ENCODE measurements at regions not wholly inside any gene's neighbourhood (a gene's known extent, or its start where the extent isn't known, plus 50 kb on each side); places are given as distances from the start of the nearest gene placed in this dataset.
"Not testable (repeated sequence)": the region's sequence is repeated elsewhere in the genome, so short reads cannot be mapped to it uniquely, and the experiment has no call there.

DNA sequence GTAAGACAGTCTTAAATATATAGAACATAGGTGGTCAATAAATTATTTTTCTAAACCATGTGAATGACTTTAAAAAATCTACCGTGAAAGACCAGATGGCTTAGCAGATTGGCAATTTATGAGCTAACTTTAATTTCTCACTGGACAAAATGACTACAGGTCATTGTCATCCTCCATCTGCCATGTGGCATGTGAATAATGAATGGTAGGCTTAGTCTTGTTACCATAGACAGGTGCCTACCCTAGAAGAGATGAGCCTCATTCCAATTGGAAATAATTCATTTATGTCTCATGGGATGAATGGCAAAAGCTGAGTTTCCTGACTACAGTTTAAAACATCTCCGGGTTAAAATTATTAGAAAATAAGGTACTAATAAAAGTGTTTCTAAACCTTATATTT is 1043.3 kb downstream of the FAT4 start:
- DNase-seq (ENCODE audit: low spot score): no peak

GRCh38 chr4:126361287-126361686 is 1046.5 kb downstream of the FAT4 start:
- DNase-seq (ENCODE audit: low spot score): no peak

DNA sequence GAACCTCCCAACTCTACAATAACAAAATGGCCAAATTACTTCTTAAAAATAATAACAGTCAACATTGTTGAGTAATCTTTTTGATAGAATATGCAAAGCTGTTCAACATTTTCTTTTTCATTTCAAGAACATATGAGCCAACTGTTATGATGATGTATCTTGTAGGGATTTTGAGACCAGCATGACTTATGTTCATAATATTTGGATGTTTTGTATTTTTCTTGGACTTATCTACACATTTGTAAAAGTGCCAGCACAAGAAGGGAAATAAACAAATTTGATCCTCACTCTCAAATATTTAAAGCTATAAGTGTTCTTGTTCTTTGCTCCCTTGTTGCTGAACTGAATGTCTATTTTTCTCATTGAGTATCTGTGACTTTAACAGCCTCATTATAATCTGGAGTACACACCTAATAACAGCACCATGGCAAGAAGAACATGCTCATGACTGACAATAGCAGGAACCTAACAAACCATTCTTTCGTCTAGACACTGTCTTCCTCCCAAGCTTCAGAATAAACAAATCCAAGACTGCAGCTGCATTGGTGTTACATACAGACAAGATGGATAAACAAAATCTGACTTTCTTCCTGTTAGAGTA is 1049.7 kb downstream of the FAT4 start:
- no peak for DNase-seq (ENCODE audit: low spot score)

DNA sequence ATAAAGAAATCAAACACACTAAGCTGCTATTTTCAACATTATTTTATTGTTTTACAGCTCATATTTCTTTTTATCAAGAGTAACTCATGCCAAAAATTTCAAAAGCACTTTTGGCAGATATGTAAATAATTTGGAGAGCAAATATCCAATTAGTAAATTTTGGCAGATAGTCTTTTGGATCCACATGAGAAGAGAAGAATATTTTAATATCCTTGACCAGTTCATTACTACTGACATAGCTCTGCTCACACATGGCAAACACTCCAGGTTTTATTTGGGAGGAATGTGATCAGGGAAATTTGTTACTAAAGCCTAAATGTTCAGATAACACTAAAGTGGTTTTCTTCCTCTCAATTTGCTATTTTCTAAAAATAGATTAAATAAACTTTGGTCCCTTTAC is 1054.3 kb downstream of the FAT4 start:
- no peak for DNase-seq (ENCODE audit: low spot score)

- DNase-seq (ENCODE audit: low spot score): no peak
Measured at GRCh38 chr4:126372634-126373033, 1057.9 kb downstream of the FAT4 start.

- no peak for DNase-seq (ENCODE audit: low spot score)
Measured at GRCh38 chr4:126375462-126376054, 1060.8 kb downstream of the FAT4 start.

- no peak for DNase-seq (ENCODE audit: low spot score)
Measured at GRCh38 chr4:126385954-126386353, 1071.2 kb downstream of the FAT4 start.

DNA sequence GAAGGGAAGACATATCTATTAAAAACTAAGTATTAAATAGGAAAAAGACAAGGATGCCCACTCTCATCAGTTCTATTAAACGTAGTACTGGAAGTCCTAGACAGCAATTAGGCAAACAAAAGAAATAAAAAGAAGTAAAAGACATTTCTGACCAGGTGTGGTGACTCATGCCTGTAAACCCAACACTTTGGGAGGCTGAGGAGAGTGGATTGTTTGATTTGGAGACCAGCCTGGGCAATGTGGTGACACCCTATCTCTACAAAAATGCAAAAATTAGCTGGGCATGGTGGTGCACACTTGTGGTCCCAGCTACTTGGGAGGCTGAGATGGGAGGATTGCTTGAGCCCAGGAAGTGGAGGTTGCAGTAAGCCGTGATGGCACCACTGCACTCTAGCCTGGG is 1071.8 kb downstream of the FAT4 start:
- no peak for DNase-seq (ENCODE audit: low spot score)

- no peak for DNase-seq (ENCODE audit: low spot score)
Measured at GRCh38 chr4:126395664-126396063, 1080.9 kb downstream of the FAT4 start.

DNA sequence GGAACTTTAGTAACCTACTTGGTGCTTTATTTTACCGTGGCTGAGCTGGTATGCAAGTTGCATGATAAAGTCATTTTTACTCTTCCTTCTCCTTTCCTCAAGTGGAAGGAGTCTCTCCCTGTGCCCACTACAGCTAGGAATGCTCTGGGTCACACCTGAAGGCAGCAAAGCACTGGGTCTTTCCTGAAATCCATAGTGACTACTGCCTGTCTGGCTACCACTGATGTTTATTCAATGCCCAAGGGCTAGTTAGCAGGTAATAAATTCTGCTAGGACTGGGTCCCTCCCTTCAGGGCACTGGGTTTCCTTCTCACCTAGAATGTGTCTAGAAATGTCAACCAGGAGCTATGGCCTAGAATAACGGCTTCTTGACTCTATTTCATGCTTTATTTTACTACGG is 1081.4 kb downstream of the FAT4 start:
- DNase-seq (ENCODE audit: low spot score): no peak

GRCh38 chr4:126396703-126397102 is 1081.9 kb downstream of the FAT4 start:
- DNase-seq (ENCODE audit: low spot score): no peak

DNA sequence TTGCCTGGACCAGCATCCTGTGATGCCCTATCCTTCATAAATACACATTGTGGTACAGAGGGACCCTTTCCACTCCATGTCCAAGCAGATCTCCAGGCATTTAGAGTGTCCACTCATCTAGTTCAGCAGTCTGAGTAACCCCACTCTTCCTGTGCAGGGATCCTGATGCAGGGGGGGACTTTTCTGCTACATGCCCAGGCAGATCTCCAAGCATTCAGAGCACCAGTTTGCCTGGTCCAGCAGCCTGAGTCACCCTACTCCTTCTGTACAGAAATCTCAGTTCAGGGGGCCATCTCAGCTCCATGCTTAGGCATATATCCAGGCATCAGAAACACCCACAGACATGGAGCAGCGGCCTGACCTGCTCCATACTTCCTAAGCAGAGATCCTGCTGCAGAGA is 1089.8 kb downstream of the FAT4 start:
- DNase-seq (ENCODE audit: low spot score): no peak

- no peak for DNase-seq (ENCODE audit: low spot score)
Measured at GRCh38 chr4:126405369-126405982, 1090.7 kb downstream of the FAT4 start.

GRCh38 chr4:126409746-126410145 is 1095.0 kb downstream of the FAT4 start:
- no peak for DNase-seq (ENCODE audit: low spot score)

- DNase-seq (ENCODE audit: low spot score): no peak
Measured at GRCh38 chr4:126411047-126411446, 1096.3 kb downstream of the FAT4 start.

- not testable (repeated sequence) for DNase-seq (ENCODE audit: low spot score)
Measured at GRCh38 chr4:126412310-126412709, 1097.6 kb downstream of the FAT4 start.

DNA sequence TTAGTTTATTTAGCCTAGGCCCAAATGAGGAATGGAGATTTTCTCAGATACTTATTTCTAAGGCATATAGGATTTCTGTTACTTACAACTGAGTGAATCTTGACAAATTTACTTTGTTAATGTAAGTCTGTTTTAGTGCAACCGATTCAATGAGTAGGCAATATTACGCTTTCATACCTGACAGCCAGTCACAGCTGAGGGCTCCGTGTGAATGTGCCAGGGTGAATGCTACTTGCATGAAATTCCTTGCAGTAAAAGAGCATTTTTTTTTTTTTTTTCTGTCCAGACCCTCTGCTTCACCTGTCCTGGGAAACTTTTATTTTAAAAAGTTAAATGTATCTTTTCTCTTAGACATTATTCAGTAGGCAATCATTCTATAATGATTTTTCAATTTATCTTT is 1100.0 kb downstream of the FAT4 start:
- DNase-seq (ENCODE audit: low spot score): no peak

DNA sequence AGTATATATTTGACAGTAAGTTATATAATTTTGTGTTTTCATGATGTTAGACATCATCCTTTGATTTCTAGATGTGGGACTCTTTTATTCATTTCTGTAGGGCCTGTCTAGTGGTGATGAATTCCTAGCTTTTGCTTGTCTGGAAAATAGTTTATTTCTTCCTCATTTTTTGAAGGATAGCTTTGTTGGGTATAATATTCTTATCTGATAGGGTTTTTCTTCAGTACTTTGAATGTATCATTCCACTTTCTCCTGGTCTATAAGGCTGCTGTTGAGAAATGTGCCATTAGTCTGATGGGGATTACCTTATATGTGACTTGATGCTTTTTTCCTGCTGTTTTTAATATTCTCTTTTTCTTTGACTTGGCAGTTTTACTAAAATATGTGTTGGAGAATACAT is 1104.5 kb downstream of the FAT4 start:
- DNase-seq (ENCODE audit: low spot score): no peak

GRCh38 chr4:126427853-126428252 is 1113.1 kb downstream of the FAT4 start:
- no peak for DNase-seq (ENCODE audit: low spot score)

DNA sequence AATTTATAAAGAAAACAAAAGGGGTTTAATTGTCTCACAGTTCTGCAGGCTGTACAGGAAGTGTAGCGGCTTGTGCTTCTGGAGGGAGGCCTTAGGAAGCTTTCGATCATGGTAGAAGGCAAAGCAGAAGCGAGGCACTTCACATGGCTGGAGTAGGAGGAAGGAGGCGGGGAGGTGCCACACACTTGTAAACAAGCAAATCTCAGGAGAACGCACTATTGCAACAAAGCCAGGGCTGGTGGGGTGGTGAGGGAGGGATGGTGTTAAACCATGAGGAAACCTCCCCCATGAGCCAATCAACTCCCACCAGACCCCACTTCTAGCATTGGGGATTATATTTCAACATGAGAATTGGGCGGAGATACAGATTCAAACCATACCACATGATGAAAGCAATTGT is 1116.3 kb downstream of the FAT4 start:
- DNase-seq (ENCODE audit: low spot score): no peak

- no peak for DNase-seq (ENCODE audit: low spot score)
Measured at GRCh38 chr4:126435491-126435890, 1120.7 kb downstream of the FAT4 start.

GRCh38 chr4:126440297-126440696 is 1125.5 kb downstream of the FAT4 start:
- no peak for DNase-seq (ENCODE audit: low spot score)

GRCh38 chr4:126441173-126442035 is 1126.6 kb downstream of the FAT4 start:
- DNase-seq (ENCODE audit: low spot score): no peak
